ENCODE measurements at regions not wholly inside any gene's neighbourhood (a gene's known extent, or its start where the extent isn't known, plus 50 kb on each side); places are given as distances from the start of the nearest gene placed in this dataset.

GRCh38 chr9:135255841-135256580 is 168.5 kb downstream of the OLFM1 start:
- H3K27ac ChIP-seq (ENCODE audit: insufficient read depth, low read length) = no peak overlapping the region
- no peak overlapping the region for H4K8ac ChIP-seq (ENCODE audit: low read depth in 2 of 2, low read length in 2 of 2)
- no peak overlapping the region for H2BK5ac ChIP-seq (ENCODE audit: low read depth, low read length, poor library complexity, severe bottlenecking)
- no peak overlapping the region for H2BK120ac ChIP-seq (ENCODE audit: low read depth, low read length)
- dilution Hi-C loops (cut with HindIII; ENCODE audit: low sequenced_read_pairs, unreplicated experiment) (no loop called here), in situ Hi-C loops (cut with MboI; ENCODE audit: low sequenced_read_pairs) (no loop called here), intact Hi-C loops (cut with micrococcal nuclease) (no loop called here)
- WGBS, 2 experiments (ENCODE audit: extremely low coverage in 2 of 2, insufficient read length in 1 of 2) = 72% methylated on average over 17 of the region's 23 CpGs; no CpG with 5 or more reads in 1 of the 2 experiments
- H3K56ac ChIP-seq (ENCODE audit: extremely low read depth, insufficient read depth, low read length) = no peak overlapping the region
- no peak for DNase-seq
- no peak overlapping the region for H2AK9ac ChIP-seq (replicated peaks; ENCODE audit: low read depth, low read length, poor library complexity)
- no peak overlapping the region for H2BK15ac ChIP-seq (ENCODE audit: low read depth, low read length)
- no peak overlapping the region for H3K18ac ChIP-seq (ENCODE audit: low read depth, low read length)
- H3K23ac ChIP-seq (ENCODE audit: low read depth, low read length) = no peak overlapping the region
- H2AFZ ChIP-seq (replicated peaks; ENCODE audit: low read length, poor library complexity) = no peak overlapping the region
- no peak overlapping the region for H4K91ac ChIP-seq (ENCODE audit: insufficient read depth, low read depth, low read length)
- POLR2A ChIA-PET (ENCODE audit: unreplicated experiment) = no interaction called here
- no peaks in the 10 kb centered on the region for H3K79me1 ChIP-seq (ENCODE audit: low read depth in 1 of 2, low read length in 2 of 2)
- H4K20me1 ChIP-seq (ENCODE audit: insufficient read depth, low read length) = no peaks in the 10 kb centered on the region
- peaks cover 34% of the 10 kb centered on the region for H3K9me3 ChIP-seq (ENCODE audit: control insufficient read depth, insufficient read depth, low read length)
- H3K9me1 ChIP-seq (ENCODE audit: insufficient read depth, low read length) = no peaks in the 10 kb centered on the region
- ATAC-seq (ENCODE audit: low read depth) = no peak
- H3K4me3 ChIP-seq (ENCODE audit: insufficient read depth, low read depth, low read length) = no peak overlapping the region
- H3K9ac ChIP-seq (ENCODE audit: low read depth, low read length) = no peak overlapping the region
- no peaks in the 10 kb centered on the region for H3K27me3 ChIP-seq (ENCODE audit: control insufficient read depth, insufficient read depth, low read length)
- H3K36me3 ChIP-seq (ENCODE audit: control insufficient read depth, insufficient read depth, low read length) = no peaks in the 10 kb centered on the region
- TF ChIP-seq MAFK (IDR thresholded peaks at IDR 0.05; ENCODE audit: low read depth, low read length) = no peak
- no peak for TF ChIP-seq MXI1 (IDR thresholded peaks at IDR 0.05; ENCODE audit: borderline replicate concordance, low read depth, low read length)
- no peak for TF ChIP-seq POLR2A (IDR thresholded peaks at IDR 0.05; ENCODE audit: low read depth, low read length)
- TF ChIP-seq BHLHE40 (IDR thresholded peaks at IDR 0.05; ENCODE audit: low read depth, low read length) = no peak
- TF ChIP-seq USF2 (IDR thresholded peaks at IDR 0.05; ENCODE audit: low read depth, low read length) = no peak
- no peak for TF ChIP-seq RFX5 (IDR thresholded peaks at IDR 0.05; ENCODE audit: low read depth, low read length)
- no peak for TF ChIP-seq SMC3 (IDR thresholded peaks at IDR 0.05; ENCODE audit: low read depth, low read length)
- no peak for TF ChIP-seq FOS (IDR thresholded peaks at IDR 0.05; ENCODE audit: low read depth, low read length)
- no peak for TF ChIP-seq MAZ (IDR thresholded peaks at IDR 0.05; ENCODE audit: borderline replicate concordance, low read depth, low read length)
- TF ChIP-seq RAD21 (IDR thresholded peaks at IDR 0.05; ENCODE audit: low read length) = no peak
- TF ChIP-seq CHD1 (IDR thresholded peaks at IDR 0.05; ENCODE audit: low read depth, low read length) = no peak
- TF ChIP-seq CTCF (conservative IDR thresholded peaks at IDR 0.05; ENCODE audit: low read depth, low read length) = no peak
- no peak for TF ChIP-seq RCOR1 (IDR thresholded peaks at IDR 0.05; ENCODE audit: insufficient replicate concordance, low read length)
- no peak for TF ChIP-seq NFE2L2 (IDR thresholded peaks at IDR 0.05; ENCODE audit: low read depth, low read length)
- no peak for TF ChIP-seq ELK1 (IDR thresholded peaks at IDR 0.05; ENCODE audit: borderline replicate concordance, low read depth, low read length)
- no peak for TF ChIP-seq CEBPB (IDR thresholded peaks at IDR 0.05; ENCODE audit: low read depth, low read length)
- H2AK5ac ChIP-seq (ENCODE audit: low read depth, low read length) = no peak overlapping the region
- H3K4me1 ChIP-seq (ENCODE audit: control insufficient read depth, insufficient read depth, low read length) = no peaks in the 10 kb centered on the region
- BruUV-seq (replicated peaks) = no TSS peak
- H4K5ac ChIP-seq (ENCODE audit: low read depth, low read length) = no peak overlapping the region
- no peak overlapping the region for H3K4me2 ChIP-seq (ENCODE audit: low read depth, low read length)
- no peak overlapping the region for H3K14ac ChIP-seq (replicated peaks; ENCODE audit: low read depth, low read length)
- CTCF ChIA-PET = no interaction called here
- no peak overlapping the region for H3K4ac ChIP-seq (ENCODE audit: low read depth, low read length)
- H2BK20ac ChIP-seq (ENCODE audit: low read depth, low read length) = no peak overlapping the region

Measured in IMR-90 (cell line).